ENCODE measurements at regions not wholly inside any gene's neighbourhood (a gene's known extent, or its start where the extent isn't known, plus 50 kb on each side); places are given as distances from the start of the nearest gene placed in this dataset.

- no peak for DNase-seq
Observed at GRCh38 chr18:75785206-75785605, 357.7 kb upstream of the SMIM21 start.

GRCh38 chr18:75784390-75784789 lies 356.9 kb upstream of the SMIM21 start:
- peak; percentile 63 for DNase-seq

GRCh38 chr18:75783566-75784281 lies 356.2 kb upstream of the SMIM21 start:
- DNase-seq = peak; percentile 28

- DNase-seq = no peak
Observed at GRCh38 chr18:75782826-75783225, 355.3 kb upstream of the SMIM21 start.

- no peak for DNase-seq
Observed at GRCh38 chr18:75782204-75782603, 354.7 kb upstream of the SMIM21 start.

GRCh38 chr18:75779910-75780309 lies 352.4 kb upstream of the SMIM21 start:
- no peak for DNase-seq

GRCh38 chr18:75779450-75779849 lies 351.9 kb upstream of the SMIM21 start:
- DNase-seq = no peak

GRCh38 chr18:75777630-75778029 lies 350.1 kb upstream of the SMIM21 start:
- no peak for DNase-seq

GRCh38 chr18:75775121-75775520 lies 347.6 kb upstream of the SMIM21 start:
- DNase-seq = no peak

- no peak for DNase-seq
Observed at GRCh38 chr18:75773618-75774017, 346.1 kb upstream of the SMIM21 start.

- no peak for DNase-seq
Observed at GRCh38 chr18:75762758-75763157, 335.3 kb upstream of the SMIM21 start.

GRCh38 chr18:75760208-75760607 lies 332.7 kb upstream of the SMIM21 start:
- no peak for DNase-seq

- DNase-seq = no peak
Observed at GRCh38 chr18:75757951-75758350, 330.4 kb upstream of the SMIM21 start.

- DNase-seq = no peak
Observed at GRCh38 chr18:75754433-75754832, 326.9 kb upstream of the SMIM21 start.

- DNase-seq = no peak
Observed at GRCh38 chr18:75753753-75754152, 326.2 kb upstream of the SMIM21 start.

GRCh38 chr18:75752740-75753263 lies 325.3 kb upstream of the SMIM21 start:
- peak; percentile 26 for DNase-seq

- DNase-seq = no peak
Observed at GRCh38 chr18:75745147-75745546, 317.6 kb upstream of the SMIM21 start.

GRCh38 chr18:75742516-75742915 lies 315.0 kb upstream of the SMIM21 start:
- DNase-seq = no peak

GRCh38 chr18:75739682-75740081 lies 312.2 kb upstream of the SMIM21 start:
- no peak for DNase-seq

GRCh38 chr18:75735291-75735690 lies 307.8 kb upstream of the SMIM21 start:
- DNase-seq = no peak

GRCh38 chr18:75730249-75730648 lies 302.7 kb upstream of the SMIM21 start:
- no peak for DNase-seq

- no peak for DNase-seq
Observed at GRCh38 chr18:75728621-75729020, 301.1 kb upstream of the SMIM21 start.

- DNase-seq = peak; percentile 38
Observed at GRCh38 chr18:75727456-75727855, 300.0 kb upstream of the SMIM21 start.

GRCh38 chr18:75723521-75724340 lies 296.2 kb upstream of the SMIM21 start:
- no peak for DNase-seq

All from NCI-H1092 (cell line).